Fibroblast of mammary gland (primary cell): ENCODE measurements at regions not wholly inside any gene's neighbourhood (a gene's known extent, or its start where the extent isn't known, plus 50 kb on each side); places are given as distances from the start of the nearest gene placed in this dataset.

Experiments used
- DNase-seq: peaks from one replicate; pipeline ENCODE4 v3.0.0-alpha.2; 2010; ENCODE audit warnings: low read depth
- H3K4me3 ChIP-seq: 2 replicates; pipeline ENCODE4 v1.5.1; 2011; ENCODE audit warnings: low read depth, mild to moderate bottlenecking, low read length, moderate library complexity; ENCODE audit not compliant: control insufficient read depth
- TF ChIP-seq, protein P1 (sequence below): conservative IDR thresholded peaks from 2 replicates; pipeline ENCODE4 v1.5.1; 2011; ENCODE audit warnings: low read depth, low read length, inconsistent platforms; ENCODE audit not compliant: control insufficient read depth, insufficient read depth

DNA sequence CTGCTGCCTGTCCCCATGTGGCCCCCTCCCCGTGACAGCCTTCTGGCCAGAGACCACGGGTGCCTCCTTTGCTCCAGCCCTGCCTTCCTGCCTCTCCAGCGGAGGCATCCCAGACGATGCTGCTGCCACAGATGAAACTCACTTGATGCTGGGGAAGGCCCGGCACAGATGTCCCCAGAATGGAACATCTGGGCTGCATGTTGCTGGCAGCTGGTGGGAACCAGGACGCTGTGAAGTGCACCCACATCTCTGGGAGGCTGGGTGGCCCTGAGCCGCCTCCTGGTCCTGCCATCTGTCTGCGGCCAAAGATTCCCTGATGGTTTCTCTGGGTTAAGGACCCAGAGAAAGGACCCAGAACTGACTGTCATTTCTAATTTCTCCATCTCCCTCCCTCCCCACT lies 51.9 kb upstream of the PTPRS start:
- DNase-seq: no peak

DNA sequence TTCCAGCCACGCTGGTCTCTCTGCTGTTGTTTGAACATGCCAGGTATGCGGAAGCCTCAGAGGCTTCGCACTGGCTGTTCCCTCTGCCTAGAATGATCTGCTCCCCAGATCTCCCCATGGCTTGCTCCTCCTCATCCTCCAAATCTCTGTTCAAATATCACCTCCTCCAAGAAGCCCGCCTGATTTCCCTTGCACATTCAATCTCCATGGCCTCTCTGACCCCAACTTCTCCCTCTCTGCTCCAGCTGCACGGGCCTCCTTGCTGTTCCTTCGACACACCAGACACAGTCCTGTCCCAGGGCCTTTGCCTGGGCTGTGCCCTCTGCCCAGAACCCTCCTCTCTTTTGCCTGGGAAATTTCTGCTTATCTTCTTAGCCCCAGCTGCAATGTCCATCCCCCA lies 52.5 kb upstream of the PTPRS start:
- TF ChIP-seq, protein P1, sequence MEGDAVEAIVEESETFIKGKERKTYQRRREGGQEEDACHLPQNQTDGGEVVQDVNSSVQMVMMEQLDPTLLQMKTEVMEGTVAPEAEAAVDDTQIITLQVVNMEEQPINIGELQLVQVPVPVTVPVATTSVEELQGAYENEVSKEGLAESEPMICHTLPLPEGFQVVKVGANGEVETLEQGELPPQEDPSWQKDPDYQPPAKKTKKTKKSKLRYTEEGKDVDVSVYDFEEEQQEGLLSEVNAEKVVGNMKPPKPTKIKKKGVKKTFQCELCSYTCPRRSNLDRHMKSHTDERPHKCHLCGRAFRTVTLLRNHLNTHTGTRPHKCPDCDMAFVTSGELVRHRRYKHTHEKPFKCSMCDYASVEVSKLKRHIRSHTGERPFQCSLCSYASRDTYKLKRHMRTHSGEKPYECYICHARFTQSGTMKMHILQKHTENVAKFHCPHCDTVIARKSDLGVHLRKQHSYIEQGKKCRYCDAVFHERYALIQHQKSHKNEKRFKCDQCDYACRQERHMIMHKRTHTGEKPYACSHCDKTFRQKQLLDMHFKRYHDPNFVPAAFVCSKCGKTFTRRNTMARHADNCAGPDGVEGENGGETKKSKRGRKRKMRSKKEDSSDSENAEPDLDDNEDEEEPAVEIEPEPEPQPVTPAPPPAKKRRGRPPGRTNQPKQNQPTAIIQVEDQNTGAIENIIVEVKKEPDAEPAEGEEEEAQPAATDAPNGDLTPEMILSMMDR: no peak
- DNase-seq: no peak
- H3K4me3 ChIP-seq: no peak overlapping the region

More for the DNA sequence above, 51.9 kb upstream of the PTPRS start:
- TF ChIP-seq, protein P1: no peak
- H3K4me3 ChIP-seq: no peak overlapping the region

DNA sequence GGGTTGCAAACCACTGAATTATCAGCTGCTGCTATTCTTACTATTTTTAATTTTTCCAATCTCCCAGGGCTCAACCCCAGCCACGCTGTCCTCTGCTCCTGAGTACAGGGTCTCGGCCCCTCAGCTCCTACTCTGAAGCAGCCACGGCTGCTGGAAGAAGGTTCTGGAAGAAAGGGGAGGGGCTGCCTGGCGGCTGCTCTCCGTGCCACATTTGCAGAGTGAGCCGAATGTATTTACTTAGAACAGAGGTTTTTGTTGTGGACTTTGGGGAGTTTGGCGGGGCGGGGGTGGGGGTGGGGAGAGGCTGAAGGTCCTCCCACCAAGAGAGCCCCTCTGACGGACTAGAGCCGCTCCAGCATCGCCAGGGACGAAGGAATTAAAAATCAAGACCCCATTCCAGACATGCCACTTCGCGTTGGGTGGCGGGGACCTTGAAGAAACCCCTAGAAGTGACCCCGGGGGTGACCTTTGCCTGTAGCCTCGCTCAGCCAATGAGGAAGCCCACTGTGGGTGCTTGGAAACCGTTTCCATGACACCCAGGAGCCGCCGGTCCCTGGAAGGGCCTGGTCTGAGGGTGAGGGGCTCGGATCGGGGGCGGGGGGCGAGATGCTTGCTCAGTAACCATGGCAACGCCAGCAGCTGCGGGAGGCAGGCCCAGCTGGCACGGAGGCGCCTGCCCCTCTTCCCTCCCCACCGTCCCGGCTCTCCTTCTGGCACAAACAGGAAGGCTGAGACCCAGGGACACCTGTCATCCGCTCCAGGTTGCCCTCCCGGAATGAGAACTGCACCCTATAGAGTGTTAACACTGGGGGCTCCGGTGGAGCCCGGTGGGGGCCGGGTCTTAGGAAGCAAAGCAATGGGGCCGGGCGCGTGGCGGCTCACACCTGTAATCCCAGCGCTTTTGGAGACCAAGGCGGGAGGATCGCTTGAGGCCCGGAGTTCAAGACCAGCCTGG lies 54.2 kb upstream of the PTPRS start:
- DNase-seq: no peak
- TF ChIP-seq, protein P1: no peak
- H3K4me3 ChIP-seq: no peak overlapping the region

GRCh38 chr19:5395556-5395955 lies 54.9 kb upstream of the PTPRS start:
- TF ChIP-seq, protein P1: no peak
- DNase-seq: no peak
- no peak overlapping the region for H3K4me3 ChIP-seq

- no peak for DNase-seq
- TF ChIP-seq, protein P1: no peak
- H3K4me3 ChIP-seq: no peak overlapping the region
Measured at GRCh38 chr19:5396096-5396939, 55.7 kb upstream of the PTPRS start.

GRCh38 chr19:5396963-5397362 lies 56.4 kb upstream of the PTPRS start:
- no peak overlapping the region for H3K4me3 ChIP-seq
- TF ChIP-seq, protein P1: no peak
- DNase-seq: no peak
